ENCODE measurements at regions not wholly inside any gene's neighbourhood (a gene's known extent, or its start where the extent isn't known, plus 50 kb on each side); places are given as distances from the start of the nearest gene placed in this dataset.

DNA sequence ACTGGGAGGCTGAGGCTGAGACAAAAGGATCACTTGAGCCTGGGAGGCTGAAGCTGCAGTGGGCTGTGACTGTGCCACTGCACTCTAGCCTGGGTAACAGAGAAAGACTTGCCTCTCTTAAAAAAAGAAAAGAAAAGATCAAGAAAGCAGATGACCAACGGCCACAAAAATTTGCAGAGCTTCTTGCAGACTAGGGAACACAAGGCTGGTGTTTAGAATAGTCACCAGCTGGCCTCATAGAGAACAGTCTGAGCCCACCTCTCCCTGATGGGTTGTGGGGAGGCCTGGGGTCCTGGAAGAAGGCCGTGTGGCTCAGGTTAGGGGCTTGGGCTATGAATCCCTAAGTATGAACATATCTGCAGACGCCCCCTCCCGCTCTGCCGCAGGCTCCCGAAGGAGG lies 73.7 kb upstream of the MED9 start:
- TF ChIP-seq, protein P1, sequence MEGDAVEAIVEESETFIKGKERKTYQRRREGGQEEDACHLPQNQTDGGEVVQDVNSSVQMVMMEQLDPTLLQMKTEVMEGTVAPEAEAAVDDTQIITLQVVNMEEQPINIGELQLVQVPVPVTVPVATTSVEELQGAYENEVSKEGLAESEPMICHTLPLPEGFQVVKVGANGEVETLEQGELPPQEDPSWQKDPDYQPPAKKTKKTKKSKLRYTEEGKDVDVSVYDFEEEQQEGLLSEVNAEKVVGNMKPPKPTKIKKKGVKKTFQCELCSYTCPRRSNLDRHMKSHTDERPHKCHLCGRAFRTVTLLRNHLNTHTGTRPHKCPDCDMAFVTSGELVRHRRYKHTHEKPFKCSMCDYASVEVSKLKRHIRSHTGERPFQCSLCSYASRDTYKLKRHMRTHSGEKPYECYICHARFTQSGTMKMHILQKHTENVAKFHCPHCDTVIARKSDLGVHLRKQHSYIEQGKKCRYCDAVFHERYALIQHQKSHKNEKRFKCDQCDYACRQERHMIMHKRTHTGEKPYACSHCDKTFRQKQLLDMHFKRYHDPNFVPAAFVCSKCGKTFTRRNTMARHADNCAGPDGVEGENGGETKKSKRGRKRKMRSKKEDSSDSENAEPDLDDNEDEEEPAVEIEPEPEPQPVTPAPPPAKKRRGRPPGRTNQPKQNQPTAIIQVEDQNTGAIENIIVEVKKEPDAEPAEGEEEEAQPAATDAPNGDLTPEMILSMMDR (IDR thresholded peaks at IDR 0.05; ENCODE audit: borderline replicate concordance, control extremely low read depth, extremely low read depth, insufficient read depth, missing control alignments), result no peak
- in situ Hi-C loops (cut with MboI; ENCODE audit: low sequenced_read_pairs, unreplicated experiment), result no loop called here
- no peak for DNase-seq (ENCODE audit: low spot score)

DNA sequence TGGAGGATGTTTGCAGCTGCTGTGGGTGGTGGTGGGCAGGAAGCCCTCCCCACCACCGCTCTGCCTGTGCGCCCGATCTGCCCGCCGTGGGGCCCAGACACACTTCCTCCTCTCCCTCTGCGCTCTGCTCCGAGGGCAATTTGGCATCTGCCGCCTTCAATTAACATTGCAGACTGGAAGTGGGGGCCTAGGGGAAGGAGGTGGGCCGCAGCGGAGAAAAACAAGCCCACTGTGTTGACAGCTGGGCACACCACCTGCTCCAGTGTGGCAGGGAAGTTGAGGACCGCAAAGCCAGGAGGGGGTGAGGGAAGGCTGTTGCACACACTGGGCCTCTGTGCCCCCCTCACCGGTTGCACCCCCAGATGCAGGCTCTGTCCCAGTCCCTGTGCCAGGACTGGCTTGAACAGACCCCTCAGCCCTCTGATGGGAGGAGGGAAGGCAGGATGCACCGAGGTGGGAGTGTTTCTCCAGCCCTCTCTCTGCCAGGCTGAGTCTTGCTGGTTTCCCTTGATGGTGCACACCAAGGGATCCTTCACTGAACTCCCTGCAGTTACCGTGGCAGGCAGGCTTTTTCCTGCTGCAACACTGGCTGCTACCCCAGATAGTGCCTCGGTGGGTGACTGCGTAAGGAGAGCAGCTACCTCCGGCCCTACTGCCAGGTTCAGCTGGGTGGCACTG lies 72.8 kb upstream of the MED9 start:
- DNase-seq (ENCODE audit: low spot score), result no peak
- TF ChIP-seq, protein P1 (IDR thresholded peaks at IDR 0.05; ENCODE audit: borderline replicate concordance, control extremely low read depth, extremely low read depth, insufficient read depth, missing control alignments), result no peak
- in situ Hi-C loops (cut with MboI; ENCODE audit: low sequenced_read_pairs, unreplicated experiment), result no loop called here

- TF ChIP-seq, protein P1 (IDR thresholded peaks at IDR 0.05; ENCODE audit: borderline replicate concordance, control extremely low read depth, extremely low read depth, insufficient read depth, missing control alignments), result no peak
- in situ Hi-C loops (cut with MboI; ENCODE audit: low sequenced_read_pairs, unreplicated experiment), result no loop called here
- DNase-seq (ENCODE audit: low spot score), result no peak
Observed at GRCh38 chr17:17405673-17406072, 71.1 kb upstream of the MED9 start.

DNA sequence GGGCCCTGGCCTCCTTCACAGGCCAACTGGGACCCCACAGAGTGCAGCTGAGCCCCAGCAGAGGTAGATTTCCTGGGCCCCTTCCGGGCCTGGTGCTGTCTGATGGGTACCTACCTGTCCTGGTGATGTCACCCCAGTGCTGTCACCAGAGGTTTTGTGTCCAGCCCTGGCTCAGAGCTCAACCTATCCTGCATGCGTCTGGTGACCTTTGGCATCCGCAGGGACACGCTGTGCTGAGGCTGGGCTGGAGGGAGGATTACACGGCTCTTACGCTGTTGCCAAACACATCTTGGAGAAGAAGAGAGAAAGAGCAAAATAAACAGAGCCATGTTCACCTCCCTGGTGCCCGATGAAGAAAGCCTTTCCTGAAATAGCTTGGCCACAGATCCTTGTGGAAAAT lies 70.6 kb upstream of the MED9 start:
- no peak for DNase-seq (ENCODE audit: low spot score)
- in situ Hi-C loops (cut with MboI; ENCODE audit: low sequenced_read_pairs, unreplicated experiment), result no loop called here
- TF ChIP-seq, protein P1 (IDR thresholded peaks at IDR 0.05; ENCODE audit: borderline replicate concordance, control extremely low read depth, extremely low read depth, insufficient read depth, missing control alignments), result no peak

DNA sequence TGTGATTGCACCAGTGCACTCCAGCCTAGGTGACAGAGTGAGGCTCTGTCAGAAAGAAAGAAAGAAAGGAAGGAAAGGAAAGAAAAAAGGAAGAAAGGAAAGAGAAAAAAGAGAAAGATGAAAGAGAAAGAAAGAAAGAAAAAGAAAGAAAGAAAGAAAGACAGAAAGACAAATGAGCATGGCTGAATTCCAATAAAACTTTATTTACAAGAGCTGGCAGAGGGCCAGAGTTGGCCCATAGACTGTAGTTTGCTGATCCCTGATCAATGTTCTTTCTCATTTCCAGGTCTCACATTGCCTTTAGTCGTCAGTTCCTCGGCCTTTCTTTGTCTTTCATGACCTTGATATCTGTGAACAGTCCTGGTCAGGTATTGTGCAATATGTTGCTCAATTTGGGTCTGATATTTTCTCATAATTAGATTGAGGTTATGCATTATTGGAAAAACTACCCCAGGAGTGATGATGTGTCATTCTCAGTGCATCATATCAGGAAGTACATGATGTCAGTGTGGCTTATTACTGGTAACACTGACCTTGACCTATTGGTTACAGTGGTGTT lies 68.5 kb upstream of the MED9 start:
- TF ChIP-seq, protein P1 (IDR thresholded peaks at IDR 0.05; ENCODE audit: borderline replicate concordance, control extremely low read depth, extremely low read depth, insufficient read depth, missing control alignments), result no peak
- no peak for DNase-seq (ENCODE audit: low spot score)
- in situ Hi-C loops (cut with MboI; ENCODE audit: low sequenced_read_pairs, unreplicated experiment), result no loop called here

DNA sequence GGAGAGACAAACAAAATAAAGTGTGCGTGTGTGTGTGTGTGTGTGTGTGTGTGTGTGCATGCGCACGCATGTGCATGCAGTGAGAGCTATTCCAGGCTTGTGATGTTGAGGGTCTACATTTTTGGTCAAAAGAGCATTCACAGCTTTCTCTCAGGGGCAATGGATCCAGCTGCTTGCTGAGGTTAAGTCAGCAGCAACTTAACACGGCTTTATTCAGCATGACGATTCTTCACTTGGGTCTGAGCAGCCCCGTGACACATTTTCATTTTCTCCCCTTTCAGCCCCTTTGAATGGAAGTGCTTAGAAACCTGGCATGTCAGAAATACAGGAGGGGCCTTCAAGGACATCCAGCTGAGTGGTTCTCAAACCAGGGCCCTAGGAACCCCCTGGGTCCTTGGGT lies 66.4 kb upstream of the MED9 start:
- TF ChIP-seq, protein P1 (IDR thresholded peaks at IDR 0.05; ENCODE audit: borderline replicate concordance, control extremely low read depth, extremely low read depth, insufficient read depth, missing control alignments), result no peak
- no peak for DNase-seq (ENCODE audit: low spot score)
- in situ Hi-C loops (cut with MboI; ENCODE audit: low sequenced_read_pairs, unreplicated experiment), result no loop called here
